OCI-LY7 (cell line): ENCODE measurements at regions not wholly inside any gene's neighbourhood (a gene's known extent, or its start where the extent isn't known, plus 50 kb on each side); places are given as distances from the start of the nearest gene placed in this dataset.

Experiments used
- BruUV-seq: library from RNA; stranded (reverse); fragments of 400-500 nt; replicated peaks from 2 replicates; lab custom pipeline; 2021; lab: Mats Ljungman, UMichigan
- CTCF ChIA-PET: fragments of 300-600 bp; sonication (Branson Sonifier 250); formaldehyde crosslinking; loops from one replicate; lab custom pipeline; 2022; ENCODE audit warnings: antibody characterized with exemption; ENCODE audit not compliant: unreplicated experiment; lab: Charles Lee
- POLR2A ChIA-PET: fragments of 300-600 bp; sonication (Branson Sonifier 250); formaldehyde crosslinking; loops from one replicate; lab custom pipeline; 2022; ENCODE audit warnings: antibody characterized with exemption; lab: Charles Lee
- DNase-seq: peaks from one replicate; pipeline ENCODE4 v3.0.0-alpha.2; 2015; ENCODE audit warnings: low spot score
- H2AFZ ChIP-seq: fragments of 200-600 bp; sonication (generic), shearing (Covaris generic); 2 replicates; pipeline ENCODE4 v1.6.1; 2014; ENCODE audit warnings: mild to moderate bottlenecking, antibody characterized with exemption, low read length, moderate library complexity
- H3K27ac ChIP-seq: fragments of 200-600 bp; sonication (generic); 2 replicates; pipeline ENCODE4 v1.5.1; 2014; ENCODE audit warnings: mixed run types, low read depth, mild to moderate bottlenecking, moderate library complexity, low read length, inconsistent platforms; ENCODE audit not compliant: poor library complexity, severe bottlenecking
- H3K36me3 ChIP-seq: fragments of 200-600 bp; sonication (generic); 2 replicates; pipeline ENCODE4 v1.6.1; 2014; ENCODE audit warnings: mild to moderate bottlenecking, antibody characterized with exemption, low read length, moderate library complexity, mixed read lengths; ENCODE audit not compliant: insufficient read depth
- H3K4me1 ChIP-seq: fragments of 200-600 bp; sonication (generic); 2 replicates; pipeline ENCODE4 v1.5.1; 2014; ENCODE audit warnings: mild to moderate bottlenecking, low read length; ENCODE audit not compliant: insufficient read depth, poor library complexity, severe bottlenecking
- H3K4me2 ChIP-seq: fragments of 200-600 bp; sonication (generic); 2 replicates; pipeline ENCODE4 v1.6.1; 2014; ENCODE audit warnings: mild to moderate bottlenecking, low read length
- H3K4me3 ChIP-seq: fragments of 200-600 bp; sonication (generic); 2 replicates; pipeline ENCODE4 v1.5.1; 2014; ENCODE audit warnings: mild to moderate bottlenecking, low read depth, low read length; ENCODE audit not compliant: poor library complexity, severe bottlenecking
- H3K79me2 ChIP-seq: fragments of 200-600 bp; sonication (generic); 2 replicates; pipeline ENCODE4 v1.6.1; 2016; ENCODE audit warnings: low read depth, mild to moderate bottlenecking, low read length, moderate library complexity, mixed read lengths; ENCODE audit not compliant: insufficient read depth
- H3K9me2 ChIP-seq: fragments of 200-600 bp; sonication (generic); 2 replicates; pipeline ENCODE4 v1.6.1; 2016; ENCODE audit warnings: mild to moderate bottlenecking, low read length, mixed read lengths; ENCODE audit not compliant: insufficient read depth
- H3K9me3 ChIP-seq: fragments of 200-600 bp; sonication (generic); 2 replicates; pipeline ENCODE4 v1.6.1; 2014; ENCODE audit warnings: mild to moderate bottlenecking, mixed run types, low read length, mixed read lengths
- H4K20me1 ChIP-seq: fragments of 200-600 bp; sonication (generic); 2 replicates; pipeline ENCODE4 v1.6.1; 2014; ENCODE audit warnings: mild to moderate bottlenecking, antibody characterized with exemption, low read length, moderate library complexity, mixed read lengths; ENCODE audit not compliant: insufficient read depth
- CTCF ChIP-seq: fragments of 200-600 bp; sonication (generic); conservative IDR thresholded peaks from 2 replicates; pipeline ENCODE4 v1.5.1; 2014; ENCODE audit warnings: mild to moderate bottlenecking, antibody characterized with exemption, low read length, moderate library complexity, mixed read lengths
- EZH2phosphoT487 ChIP-seq: fragments of 200-600 bp; sonication (generic); IDR thresholded peaks from 2 replicates; pipeline ENCODE4 v1.6.1; 2018; ENCODE audit warnings: low read depth, borderline replicate concordance, mild to moderate bottlenecking, mixed run types, antibody characterized with exemption, low read length, moderate library complexity, mixed read lengths
- intact Hi-C: fragments of 100-400 bp; cut with micrococcal nuclease; formaldehyde crosslinking; loops from one replicate; pipeline ENCODE4 v1.10.0; 2022; ENCODE audit not compliant: unreplicated experiment

- Histone ChIP-seq H3K79me2 (no peaks in the 10 kb centered on the region), H3K9me3 (no peaks in the 10 kb centered on the region), H3K4me3 (no peak overlapping the region), H3K27ac (no peak overlapping the region), H3K4me2 (no peak overlapping the region), H3K4me1 (no peaks in the 10 kb centered on the region), H2AFZ (no peak overlapping the region), H3K36me3 (no peaks in the 10 kb centered on the region), H3K9me2 (no peaks in the 10 kb centered on the region), H4K20me1 (no peaks in the 10 kb centered on the region)
- peak; percentile 3 for DNase-seq
- ChIA-PET CTCF (no interaction called here), POLR2A (interaction anchor here (1.0 kb wide), 1 partner anchor 9 kb away, joined by 4 read pairs; no protein-coding TSS in a partner anchor)
- BruUV-seq = no TSS peak
- intact Hi-C loops = no loop called here
- TF ChIP-seq CTCF (no peak), EZH2phosphoT487 (no peak)
Observed at GRCh38 chr10:21084700-21085099, 187.6 kb upstream of the NEBL start.

- BruUV-seq = no TSS peak
Observed at GRCh38 chr10:21083861-21084260, 186.8 kb upstream of the NEBL start.

More at GRCh38 chr10:21083861-21084260, 186.8 kb upstream of the NEBL start:
- no peak overlapping the region for H2AFZ ChIP-seq
- no peak for DNase-seq
- H3K27ac ChIP-seq = no peak overlapping the region
- no peaks in the 10 kb centered on the region for H3K79me2 ChIP-seq
- no peaks in the 10 kb centered on the region for H3K4me1 ChIP-seq
- no peak overlapping the region for H3K4me3 ChIP-seq
- no peaks in the 10 kb centered on the region for H3K9me3 ChIP-seq
- H3K9me2 ChIP-seq = no peaks in the 10 kb centered on the region
- intact Hi-C loops = no loop called here
- no peaks in the 10 kb centered on the region for H4K20me1 ChIP-seq
- ChIA-PET POLR2A (interaction anchor here (0.6 to 1.0 kb wide), 2 partner anchors 10 to 133 kb away, joined by 4 to 5 read pairs; no protein-coding TSS in a partner anchor), CTCF (no interaction called here)
- no peak overlapping the region for H3K4me2 ChIP-seq
- H3K36me3 ChIP-seq = no peaks in the 10 kb centered on the region
- TF ChIP-seq EZH2phosphoT487 (no peak), CTCF (no peak)
